Stimulated activated naive CD8-positive, alpha-beta T cell treated with anti-CD3 and anti-CD28 coated beads, Interleukin-15, Interleukin-2, amounts not matched to agents 100 U/mL and 50 U/mL, for 24 hours (primary cell): ENCODE measurements at regions not wholly inside any gene's neighbourhood (a gene's known extent, or its start where the extent isn't known, plus 50 kb on each side); places are given as distances from the start of the nearest gene placed in this dataset.

Source experiments
- ATAC-seq: fragments of 150-1000 bp; cut with Tn5 transposase; one replicate; pipeline ENCODE4 v1.10.0; 2021
- DNase-seq: peaks from one replicate; pipeline ENCODE4 v3.0.0; 2021

DNA sequence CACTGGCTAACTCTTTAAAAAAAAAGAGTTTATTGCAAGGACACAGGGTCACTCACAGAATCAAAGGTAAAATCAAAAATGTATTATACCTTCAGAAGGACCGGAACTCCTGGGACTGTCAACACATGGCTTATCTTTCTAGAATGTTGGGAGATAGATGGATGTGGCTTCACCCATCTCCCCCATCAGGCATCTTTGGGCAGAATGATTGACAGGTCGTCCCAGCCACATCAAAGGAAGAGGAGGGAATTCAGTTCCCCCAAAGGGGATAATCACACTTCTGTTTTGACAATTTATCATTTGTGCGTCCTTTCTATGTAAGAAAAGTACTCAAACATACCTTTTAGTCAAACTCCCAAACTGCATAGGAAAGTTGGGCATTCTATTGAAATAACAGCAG lies 228.6 kb upstream of the CDH5 start:
- DNase-seq (no peak), ATAC-seq (no peak)

GRCh38 chr16:66136841-66137240 lies 229.7 kb upstream of the CDH5 start:
- DNase-seq (no peak), ATAC-seq (no peak)

DNA sequence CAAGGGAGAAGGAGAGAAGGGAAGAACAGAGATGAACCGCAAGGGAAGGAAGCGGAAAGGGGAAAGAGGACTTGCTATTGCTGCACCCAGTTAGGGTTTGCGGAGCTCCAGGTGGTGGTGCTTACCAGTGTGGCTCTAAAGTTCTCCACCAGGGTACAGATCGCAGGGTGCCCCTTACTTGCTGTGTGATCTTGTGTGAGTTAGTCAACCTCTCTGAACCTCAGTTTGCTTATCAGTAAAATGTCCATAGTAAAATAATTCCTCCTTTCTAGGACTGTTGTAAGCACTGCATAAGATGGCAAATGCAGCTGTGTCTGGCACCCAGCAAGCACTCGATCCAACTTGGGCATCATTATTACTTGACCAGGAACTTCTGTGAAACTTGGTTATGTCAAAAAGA lies 230.7 kb upstream of the CDH5 start:
- no peak for ATAC-seq
- DNase-seq, result no peak

- DNase-seq (no peak), ATAC-seq (no peak)
These were observed 231.1 kb upstream of the CDH5 start for GRCh38 chr16:66135421-66135831.

DNA sequence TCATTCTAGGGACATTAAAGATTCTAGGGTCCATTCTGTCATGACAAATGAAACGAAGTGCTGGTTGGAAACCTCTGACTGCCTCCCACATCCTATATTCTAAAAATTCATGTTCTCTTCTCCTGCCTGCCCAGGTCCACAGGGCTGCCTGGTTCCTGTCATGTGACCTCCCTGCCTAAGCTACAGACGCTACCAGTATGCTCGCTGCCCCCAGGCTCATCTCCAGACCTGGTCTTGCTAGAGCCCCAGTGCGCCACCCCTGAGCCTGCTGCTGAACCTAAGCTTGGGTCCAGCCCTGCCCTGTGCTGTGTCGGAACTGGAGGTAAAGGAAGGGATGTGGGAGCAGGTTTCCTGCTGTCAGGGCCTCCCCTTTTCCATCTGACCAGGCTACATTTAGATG lies 231.6 kb upstream of the CDH5 start:
- ATAC-seq, result no peak
- no peak for DNase-seq

DNA sequence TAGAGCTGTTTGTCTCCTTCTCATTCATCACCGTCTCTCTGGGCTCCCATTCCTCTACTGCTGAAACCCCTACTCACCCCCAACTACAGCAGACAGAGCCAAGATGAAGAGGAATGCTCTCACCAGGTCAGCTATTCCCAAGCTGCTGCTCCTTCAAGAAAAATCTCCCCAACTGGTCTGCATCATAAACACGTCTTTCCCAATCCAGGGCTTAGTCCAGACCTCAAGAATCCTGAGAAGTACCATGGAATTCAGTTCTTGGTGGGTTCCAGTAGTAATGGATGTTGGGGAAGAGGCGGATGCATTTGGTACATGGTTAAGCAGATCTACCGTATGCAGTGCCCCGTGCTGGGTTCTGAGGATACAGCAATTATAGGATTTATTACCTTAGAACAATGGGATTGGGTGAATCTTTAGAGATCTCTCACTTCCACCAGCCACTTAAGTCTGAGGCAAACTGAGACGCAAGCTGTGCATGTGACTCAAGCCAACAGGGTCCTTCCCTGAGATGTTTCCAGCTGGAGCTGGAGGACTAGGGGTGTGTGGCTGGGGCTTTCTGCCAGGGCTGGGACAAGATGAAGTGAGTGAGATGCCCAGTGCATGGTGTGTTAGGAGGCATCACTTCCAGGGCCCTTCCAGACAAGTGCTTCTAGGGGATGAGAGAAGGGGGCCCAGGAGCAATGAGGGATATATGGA lies 232.7 kb upstream of the CDH5 start:
- DNase-seq (no peak), ATAC-seq (no peak)

- DNase-seq (no peak), ATAC-seq (no peak)
These were observed 234.6 kb upstream of the CDH5 start for GRCh38 chr16:66131895-66132294.

DNA sequence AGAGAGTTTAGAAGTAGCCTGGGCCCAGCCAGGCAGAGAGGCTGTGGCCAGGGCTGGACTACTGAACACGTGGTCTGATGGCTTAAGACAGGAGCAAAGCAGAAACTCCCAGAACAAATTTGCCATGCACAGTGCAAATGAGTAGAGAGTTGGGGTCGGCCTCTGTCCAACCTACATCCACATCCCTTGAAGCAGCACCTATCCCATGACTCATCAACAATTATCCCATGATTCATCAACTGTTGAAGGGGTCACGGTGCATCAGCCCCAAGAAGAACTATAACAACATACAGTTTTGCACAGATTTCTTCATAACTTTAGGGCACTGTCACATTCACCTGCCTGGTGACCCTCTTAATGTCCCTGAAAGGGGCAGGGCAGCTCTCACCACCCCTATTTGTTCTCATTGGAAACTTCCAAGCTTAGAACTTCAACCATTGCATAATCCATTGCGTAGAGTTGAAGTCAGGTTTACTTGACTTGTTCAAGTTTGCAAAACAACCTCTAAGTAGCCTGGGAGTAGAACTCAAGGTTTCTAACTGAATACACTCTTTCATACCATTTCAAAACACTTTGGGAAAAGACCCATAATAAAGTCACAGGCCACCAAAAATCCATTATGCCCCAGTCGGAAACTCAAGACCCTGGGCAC lies 235.2 kb upstream of the CDH5 start:
- no peak for DNase-seq
- no peak for ATAC-seq

GRCh38 chr16:66130296-66130905 lies 236.1 kb upstream of the CDH5 start:
- no peak for ATAC-seq
- no peak for DNase-seq

- DNase-seq, result no peak
- no peak for ATAC-seq
These were observed 237.3 kb upstream of the CDH5 start for GRCh38 chr16:66129196-66129595.

- no peak for ATAC-seq
These were observed 238.1 kb upstream of the CDH5 start for GRCh38 chr16:66128371-66128770.

DNA sequence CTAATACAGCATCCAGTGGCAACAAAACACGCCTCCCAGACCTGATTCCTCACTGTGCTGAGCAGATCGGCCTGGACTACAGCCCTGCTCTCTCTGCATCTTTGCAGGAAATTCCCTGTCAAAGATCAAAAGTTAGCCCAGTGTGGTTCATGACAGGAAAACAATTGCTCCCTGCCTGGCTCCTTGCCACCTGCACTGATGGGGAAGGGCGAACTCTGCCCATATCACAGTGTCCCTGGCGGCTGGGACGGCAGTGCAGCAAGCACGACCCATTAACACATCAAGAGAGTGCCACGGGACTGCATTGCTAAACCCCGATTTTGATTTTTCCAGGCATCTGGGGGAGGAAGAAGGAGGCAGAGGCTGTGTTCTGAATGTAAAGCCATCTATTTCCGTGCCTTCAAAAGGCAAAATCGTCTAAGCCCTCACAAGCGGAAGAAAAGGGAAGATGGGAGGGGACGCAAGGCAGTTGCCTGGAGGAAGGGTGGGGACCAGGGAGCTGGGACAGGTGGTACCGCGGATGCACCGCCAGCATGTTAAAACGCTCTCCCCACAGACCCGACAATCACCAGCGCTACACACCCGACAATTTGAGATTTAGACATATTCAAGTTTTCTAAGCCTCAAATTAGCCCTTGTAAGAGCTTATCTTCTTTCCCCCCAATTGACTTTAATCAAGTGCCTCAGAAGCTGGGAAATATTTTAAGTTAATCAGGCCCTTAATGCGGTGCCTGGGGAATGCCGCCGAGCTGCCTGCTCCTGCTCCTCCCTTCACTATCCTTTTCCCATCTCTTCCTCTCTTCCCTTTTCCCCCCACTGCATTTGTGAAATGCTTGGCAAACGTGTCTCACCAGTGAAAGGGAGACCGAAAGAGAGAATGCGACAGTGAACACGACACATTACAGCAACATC lies 238.8 kb upstream of the CDH5 start:
- ATAC-seq (no peak), DNase-seq (no peak)

More at GRCh38 chr16:66128371-66128770, 238.1 kb upstream of the CDH5 start:
- DNase-seq, result no peak

DNA sequence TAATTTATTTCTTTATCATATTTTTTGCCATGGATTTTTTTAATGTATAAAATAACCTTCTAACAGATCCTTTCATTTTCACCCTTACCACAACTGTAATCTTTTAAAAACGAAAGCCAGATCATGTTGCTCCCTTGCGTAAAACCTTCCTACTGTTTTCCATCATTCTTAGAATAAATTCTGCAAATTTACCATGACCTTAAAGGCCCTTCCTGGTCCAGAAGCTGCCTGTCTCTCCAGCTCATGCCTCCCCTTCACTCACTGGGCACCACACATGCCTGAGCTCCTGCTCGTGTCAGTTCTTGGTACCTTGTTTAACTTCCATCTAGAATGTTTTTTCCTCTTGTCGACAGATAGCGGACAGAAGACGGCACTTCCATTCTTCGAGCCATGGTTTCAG lies 245.0 kb upstream of the CDH5 start:
- DNase-seq (no peak), ATAC-seq (no peak)

DNA sequence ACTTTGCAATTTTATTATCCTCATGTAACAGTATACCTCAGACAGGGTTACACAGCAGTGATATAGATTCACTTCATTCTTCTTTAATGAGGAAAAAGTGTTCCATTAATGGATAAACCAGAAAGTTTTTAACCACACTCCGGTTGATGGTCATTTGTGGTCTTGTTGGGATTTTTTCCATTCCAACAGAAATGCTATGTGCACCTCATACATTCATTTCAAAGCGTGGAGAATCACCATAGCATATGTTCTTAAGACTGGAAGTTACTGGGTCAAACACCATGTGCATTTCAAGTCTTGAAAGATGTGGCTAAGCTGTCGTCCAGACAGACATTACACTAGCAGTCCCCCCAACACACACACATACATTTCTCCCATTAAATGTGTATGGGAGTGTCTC lies 245.8 kb upstream of the CDH5 start:
- ATAC-seq, result no peak
- DNase-seq, result no peak

- no peak for DNase-seq
- ATAC-seq, result no peak
These were observed 250.1 kb upstream of the CDH5 start for GRCh38 chr16:66116163-66117002.

- DNase-seq (no peak), ATAC-seq (no peak)
These were observed 251.1 kb upstream of the CDH5 start for GRCh38 chr16:66115373-66115772.

- DNase-seq, result no peak
- no peak for ATAC-seq
These were observed 253.3 kb upstream of the CDH5 start for GRCh38 chr16:66113223-66113622.

DNA sequence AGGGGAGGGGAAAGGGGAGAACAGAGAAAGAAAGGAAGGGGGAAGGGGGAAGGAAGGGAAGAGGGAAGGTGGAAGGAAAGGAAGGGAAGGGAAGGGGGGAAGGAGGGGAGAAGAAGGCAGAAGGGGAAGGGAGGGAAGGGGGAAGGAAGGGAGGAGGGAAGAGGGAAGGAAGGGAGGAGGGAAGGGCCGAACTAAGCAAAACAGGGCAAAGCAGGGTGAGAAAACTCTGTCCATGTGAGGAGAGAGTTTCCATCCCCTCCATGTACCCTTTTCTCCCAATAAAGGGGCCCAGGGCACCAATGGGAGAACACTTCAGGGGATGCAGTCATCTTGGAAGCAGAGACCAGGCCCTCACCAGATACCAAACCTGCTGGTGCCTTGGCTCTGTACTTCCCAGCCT lies 256.8 kb upstream of the CDH5 start:
- DNase-seq (no peak), ATAC-seq (no peak)

DNA sequence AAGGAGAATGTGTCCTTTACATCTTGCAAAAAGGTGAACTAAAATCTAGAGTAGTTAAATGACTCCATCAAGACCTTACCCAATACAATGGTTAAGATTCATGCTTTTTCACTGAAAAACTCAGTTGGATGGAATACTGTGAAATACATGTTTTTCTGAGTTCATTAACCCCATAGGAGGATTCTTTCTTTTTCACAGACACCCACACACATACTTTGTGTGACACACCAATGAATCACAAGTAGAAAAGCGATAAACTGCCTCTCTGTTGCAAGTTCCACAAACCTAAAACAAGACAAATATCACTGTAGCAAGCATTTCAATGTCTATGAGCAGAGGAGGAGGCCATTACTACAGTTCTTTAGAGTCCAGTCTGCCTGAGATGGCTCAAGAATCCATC lies 258.8 kb upstream of the CDH5 start:
- ATAC-seq (no peak), DNase-seq (no peak)

GRCh38 chr16:66103211-66103610 lies 263.3 kb upstream of the CDH5 start:
- DNase-seq (no peak), ATAC-seq (no peak)

- DNase-seq, result no peak
These were observed 267.2 kb upstream of the CDH5 start for GRCh38 chr16:66099306-66099705.

GRCh38 chr16:66097751-66098150 lies 268.7 kb upstream of the CDH5 start:
- ATAC-seq, result no peak
- DNase-seq, result no peak

More at GRCh38 chr16:66099306-66099705, 267.2 kb upstream of the CDH5 start:
- ATAC-seq, result no peak
